K562 (cell line): ENCODE measurements at regions not wholly inside any gene's neighbourhood (a gene's known extent, or its start where the extent isn't known, plus 50 kb on each side); places are given as distances from the start of the nearest gene placed in this dataset.

ENCODE experiments used
- ATAC-seq: fragments of 200-7000 bp; cut with Tn5 transposase; 3 replicates; pipeline ENCODE4 v1.9.1; 2020; ENCODE audit warnings: moderate library complexity
- BruUV-seq: library from RNA; stranded (reverse); fragments of 400-500 nt; replicated peaks from 2 replicates; lab custom pipeline; 2021; lab: Mats Ljungman, UMichigan
- CTCF ChIA-PET: fragments of 300-600 bp; formaldehyde crosslinking; extraction: SDS; loops from one replicate; lab custom pipeline; 2021; ENCODE audit warnings: low intra/inter-chr PET ratio; lab: Yijun Ruan, JAX
- POLR2A ChIA-PET: fragments of 300-600, 350-650 bp; sonication (Branson Sonifier 250); formaldehyde crosslinking; extraction: SDS; loops from one replicate; lab custom pipeline; 2021; ENCODE audit warnings: antibody characterized with exemption, inconsistent platforms; lab: Yijun Ruan, JAX
- DNase-seq, 4 experiments: peaks; one replicate each; pipeline versions ENCODE4 v3.0.0 to v3.0.0-alpha.2; 2011 to 2018; ENCODE audit warnings: low spot score in 3 of 4, mixed read lengths in 3 of 4; ENCODE audit errors: extremely low read depth in 1 of 4
- FAIRE-seq: peaks from 2 replicates; lab custom pipeline; 2011; peaks lifted over from hg19 to GRCh38; lab: Jason Lieb, UNC
- H2AFZ ChIP-seq: 2 replicates; pipeline ENCODE4 v1.6.0; 2011; ENCODE audit warnings: low read depth, low read length, control low read depth, inconsistent platforms
- H3K27ac ChIP-seq: fragments of 200-600 bp; 3 replicates; pipeline ENCODE4 v1.8.0; 2011; ENCODE audit warnings: low read depth, mild to moderate bottlenecking, control low read depth, inconsistent platforms, low read length, moderate library complexity, mixed read lengths; ENCODE audit errors: extremely low read depth
- H3K27me3 ChIP-seq, 2 experiments: fragments of 300-600 bp in 1 of 2; 2 replicates in 1 of 2; 3 replicates in 1 of 2; pipeline versions ENCODE4 v1.6.0 to v1.8.0; 2011; ENCODE audit warnings: inconsistent platforms in 2 of 2, low read length in 2 of 2, mild to moderate bottlenecking in 1 of 2, mixed read lengths in 1 of 2, moderate library complexity in 1 of 2; ENCODE audit not compliant: control insufficient read depth in 2 of 2, insufficient read depth in 2 of 2
- H3K36me3 ChIP-seq: fragments of 300-600 bp; 3 replicates; pipeline ENCODE4 v1.8.0; 2011; ENCODE audit warnings: mild to moderate bottlenecking, low read length, inconsistent platforms; ENCODE audit not compliant: control insufficient read depth, insufficient read depth
- H3K4me1 ChIP-seq, 2 experiments: fragments of 200-600 bp in 1 of 2; replicated peaks in 1 of 2; 2 replicates in 1 of 2; 3 replicates in 1 of 2; pipeline versions ENCODE4 v1.5.1 to v1.8.0; 2011; ENCODE audit warnings: inconsistent platforms in 2 of 2, low read length in 2 of 2, mild to moderate bottlenecking in 1 of 2, mixed read lengths in 1 of 2, moderate library complexity in 1 of 2; ENCODE audit not compliant: control insufficient read depth in 2 of 2, insufficient read depth in 2 of 2
- H3K4me2 ChIP-seq: 2 replicates; pipeline ENCODE4 v1.6.1; 2011; ENCODE audit warnings: low read length, control low read depth, inconsistent platforms, mixed read lengths; ENCODE audit not compliant: insufficient read depth
- H3K4me3 ChIP-seq: fragments of 200-600 bp; sonication (generic), shearing (Covaris generic); 2 replicates; pipeline ENCODE4 v1.5.1; 2016; ENCODE audit warnings: control low read depth, inconsistent platforms
- H3K79me2 ChIP-seq: fragments of 200-600 bp; 3 replicates; pipeline ENCODE4 v1.8.0; 2011; ENCODE audit warnings: low read length, inconsistent platforms; ENCODE audit not compliant: control insufficient read depth, insufficient read depth
- H3K9ac ChIP-seq, 2 experiments: 2 replicates each; pipeline versions ENCODE4 v1.6.0 to v1.6.1; 2011; ENCODE audit warnings: low read depth in 2 of 2, low read length in 2 of 2, control low read depth in 1 of 2, inconsistent platforms in 1 of 2, mild to moderate bottlenecking in 1 of 2, mixed read lengths in 1 of 2; ENCODE audit not compliant: insufficient read depth in 1 of 2
- H3K9me1 ChIP-seq: one replicate; pipeline ENCODE4 v1.6.0; 2011; ENCODE audit warnings: inconsistent platforms, mild to moderate bottlenecking, low read length, moderate library complexity; ENCODE audit not compliant: control insufficient read depth, insufficient read depth
- H3K9me3 ChIP-seq: replicated peaks from 2 replicates; pipeline ENCODE4 v1.5.1; 2011; ENCODE audit warnings: low read depth, low read length, inconsistent platforms; ENCODE audit not compliant: control insufficient read depth, insufficient read depth
- H4K20me1 ChIP-seq: replicated peaks from 2 replicates; pipeline ENCODE4 v1.6.1; 2011; ENCODE audit warnings: low read length, inconsistent platforms, mixed read lengths; ENCODE audit not compliant: control insufficient read depth, insufficient read depth
- EP300 ChIP-seq: IDR thresholded peaks from 2 replicates; pipeline ENCODE4 v1.6.1; 2012; ENCODE audit warnings: low read length, improper control_type of control experiment
- ETS1 ChIP-seq: conservative IDR thresholded peaks from 2 replicates; pipeline ENCODE4 v1.6.1; 2011; ENCODE audit warnings: low read depth, mild to moderate bottlenecking, low read length; ENCODE audit not compliant: control insufficient read depth
- SREBF2 ChIP-seq: sonication (generic); formaldehyde crosslinking; IDR thresholded peaks from 2 replicates; pipeline ENCODE4 v1.4.0; 2020; ENCODE audit warnings: mild to moderate bottlenecking, missing genetic modification reagents
- SRSF3 ChIP-seq: fragments of 200-400 bp; formaldehyde crosslinking; IDR thresholded peaks from 2 replicates; pipeline ENCODE4 v1.6.1; 2016; ENCODE audit warnings: mild to moderate bottlenecking, low read length, moderate library complexity; ENCODE audit not compliant: insufficient read depth
- ZC3H8 ChIP-seq: fragments of 450-650 bp; IDR thresholded peaks from 2 replicates; pipeline ENCODE4 v1.6.1; 2017
- ZEB2 ChIP-seq: fragments of 450-650 bp; IDR thresholded peaks from 2 replicates; pipeline ENCODE4 v1.6.1; 2016
- ZNF224 ChIP-seq: sonication (generic); formaldehyde crosslinking; IDR thresholded peaks from 2 replicates; pipeline ENCODE4 v1.8.0; 2022; ENCODE audit warnings: mild to moderate bottlenecking, missing genetic modification reagents
- WGBS: fragments of 100-300 bp; shearing (Covaris generic); methylation state at CpG from one replicate; pipeline ENCODE4 v1.1.6; 2016; ENCODE audit warnings: low coverage, mixed read lengths; ENCODE audit not compliant: insufficient coverage; ENCODE audit errors: missing lambda C conversion rate; 5-methylcytosine and 5-hydroxymethylcytosine counted together
- in situ Hi-C: fragments of 300-500 bp; cut with MboI; formaldehyde crosslinking; loops from 4 replicates; pipeline ENCODE4 v1.15.0; 2018; ENCODE audit warnings: inconsistent platforms, mixed read lengths
- intact Hi-C: fragments of 100-400 bp; cut with micrococcal nuclease; formaldehyde crosslinking; loops from 2 replicates; pipeline ENCODE4 v1.14.2; 2022
- TF ChIP-seq, protein P1 (sequence below): fragments of 250-450 bp; sonication (Bioruptor Pico); IDR thresholded peaks from 2 replicates; pipeline ENCODE4 v1.5.0; 2021; ENCODE audit warnings: mild to moderate bottlenecking, moderate library complexity

DNA sequence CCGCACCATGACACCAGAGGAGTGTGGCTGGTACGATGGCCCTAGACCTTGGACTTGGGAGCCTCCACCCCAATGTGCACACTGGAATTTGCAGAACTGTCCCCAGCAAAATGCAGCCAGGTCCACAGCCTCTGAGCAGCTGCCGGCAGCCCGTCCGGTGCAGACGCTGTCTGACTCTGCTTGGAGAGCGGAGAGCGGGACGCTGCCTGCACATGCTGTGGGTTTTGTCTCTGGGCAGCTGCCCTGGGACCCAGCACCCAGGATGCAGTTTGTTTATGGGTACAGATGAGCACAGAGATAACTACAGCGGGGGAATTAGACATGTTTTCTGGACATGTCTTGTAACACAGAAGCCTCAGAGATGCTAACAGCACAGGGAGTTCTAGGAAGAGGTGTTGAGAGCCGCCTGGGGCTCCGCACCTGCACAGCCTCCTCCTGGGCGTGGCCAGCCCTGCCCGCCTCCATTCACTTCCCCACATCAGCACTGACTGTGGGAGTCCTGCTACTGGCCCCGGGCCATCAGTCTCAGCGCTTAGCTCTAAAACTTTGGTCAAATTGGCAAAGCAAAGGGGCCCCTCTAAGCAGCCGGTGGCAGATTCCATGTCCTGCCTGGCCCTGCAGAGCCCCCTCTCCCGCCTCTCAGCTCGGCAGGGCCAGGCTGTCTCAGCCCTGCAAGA is 159.6 kb downstream of the IRX2 start:
- Histone ChIP-seq H3K9me3 (no peaks in the 10 kb centered on the region), H3K9me1 (no peaks in the 10 kb centered on the region), H3K4me2 (no peak overlapping the region), H3K27me3 (peaks cover 3 to 36% of the 10 kb centered on the region in 2 experiments; a peak in 3 of 5 replicates), H3K27ac (no peak overlapping the region), H3K4me3 (no peak overlapping the region), H3K9ac (no peak overlapping the region), H4K20me1 (no peaks in the 10 kb centered on the region; the same call in 1 of the 2 replicates), H3K79me2 (no peaks in the 10 kb centered on the region), H3K36me3 (no peaks in the 10 kb centered on the region), H2AFZ (no peak overlapping the region), H3K4me1 (no peaks in the 10 kb centered on the region)
- no peak for TF ChIP-seq ZNF224
- TF ChIP-seq, protein P1, sequence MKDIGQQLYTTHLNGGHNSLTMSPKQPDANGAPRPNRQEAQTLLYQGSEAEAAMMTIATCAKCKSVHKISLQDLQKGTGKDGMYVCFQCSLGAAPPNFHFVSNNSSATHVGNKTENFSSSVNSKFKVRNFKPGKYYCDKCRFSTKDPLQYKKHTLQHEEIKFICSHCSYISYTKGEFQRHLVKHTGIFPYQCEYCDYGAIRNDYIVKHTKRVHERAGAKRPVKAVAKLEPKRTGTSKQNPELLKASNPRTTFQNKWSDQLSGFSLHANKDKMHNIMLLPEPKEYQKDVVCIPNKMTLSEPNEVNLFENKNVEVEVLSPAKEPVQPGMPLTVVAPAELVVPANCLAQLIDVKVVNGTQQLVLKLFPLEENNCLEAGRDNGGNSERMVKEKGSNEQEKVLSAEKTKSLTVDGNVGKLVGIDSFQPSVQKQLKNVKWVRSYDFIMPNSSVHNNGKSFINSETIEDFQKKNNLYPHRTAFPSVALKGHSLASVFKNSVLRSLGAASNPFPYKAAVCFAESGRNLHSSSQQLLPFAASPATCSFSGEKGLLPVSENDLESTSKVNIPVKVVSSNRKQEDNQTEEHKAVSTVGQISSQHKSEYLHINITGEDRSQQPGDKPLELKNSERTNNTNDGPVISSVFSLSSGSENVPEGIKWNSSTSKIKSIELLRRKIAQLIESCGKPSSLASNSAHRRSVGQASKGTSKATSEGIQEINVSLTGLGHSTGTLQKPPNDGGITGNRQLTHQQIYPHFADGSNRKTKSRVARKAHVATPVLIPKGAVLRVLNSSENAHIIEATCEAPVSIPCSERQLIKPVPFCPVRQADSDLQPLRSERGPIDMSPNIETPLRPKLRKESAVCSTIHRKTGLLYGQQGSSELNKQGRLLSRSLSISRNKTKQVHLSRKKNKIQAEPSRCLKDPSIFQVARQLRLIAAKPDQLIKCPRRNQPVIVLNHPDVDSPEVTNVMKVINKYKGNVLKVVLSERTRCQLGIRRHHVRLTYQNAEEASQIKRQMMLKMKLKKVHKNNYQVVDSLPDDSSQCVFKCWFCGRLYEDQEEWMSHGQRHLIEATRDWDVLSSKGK (CRISPR knock-in tag) = no peak
- no peak for TF ChIP-seq ZC3H8
- no peak for TF ChIP-seq SRSF3
- TF ChIP-seq SREBF2 (CRISPR knock-in tag) = no peak
- no peak for TF ChIP-seq ZEB2
- TF ChIP-seq ETS1 = no peak
- TF ChIP-seq EP300 = no peak
- DNase-seq (no peak), FAIRE-seq (no peak), ATAC-seq (peak; percentile 36; the same call in 1 of the 3 replicates)
- CTCF ChIA-PET = no interaction called here
- no TSS peak for BruUV-seq
- intact Hi-C loops = no loop called here
- POLR2A ChIA-PET = no interaction called here
- in situ Hi-C loops = no loop called here
- 0% methylated on average over 19 of the region's 19 CpGs for WGBS
